ENCODE measurements at regions not wholly inside any gene's neighbourhood (a gene's known extent, or its start where the extent isn't known, plus 50 kb on each side); places are given as distances from the start of the nearest gene placed in this dataset.

DNA sequence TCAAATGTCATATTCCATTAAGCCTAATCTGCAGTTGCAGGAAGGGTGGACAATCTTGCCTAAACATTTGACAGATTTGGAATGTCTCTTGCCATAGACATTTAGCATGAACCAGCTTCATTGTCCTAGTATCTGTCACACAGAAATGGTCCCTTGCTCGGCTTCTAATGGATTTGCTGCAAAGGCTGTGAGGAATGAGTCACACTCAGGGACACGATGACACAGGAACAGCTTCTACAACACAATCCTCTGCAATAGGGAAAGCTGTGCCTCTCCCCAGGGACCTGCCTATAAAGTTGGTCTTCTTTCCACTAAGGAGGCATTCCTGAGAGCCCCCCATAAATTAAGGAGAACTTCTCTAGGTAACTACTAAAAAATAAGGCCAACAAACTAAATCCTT lies 155.1 kb upstream of the L3MBTL4 start:
- TF ChIP-seq EZH2 (IDR thresholded peaks at IDR 0.05) (no peak), POLR2AphosphoS5 (IDR thresholded peaks at IDR 0.05; ENCODE audit: borderline replicate concordance, low read depth, low read length) (no peak)
